Prostate gland (tissue), 2 donors: ENCODE measurements at regions not wholly inside any gene's neighbourhood (a gene's known extent, or its start where the extent isn't known, plus 50 kb on each side); places are given as distances from the start of the nearest gene placed in this dataset.

Experiments
- DNase-seq: peaks from one replicate; pipeline ENCODE4 v3.0.0-alpha.2; 2019; ENCODE audit warnings: low spot score
- H3K27ac ChIP-seq, 2 donors: fragments of 200-600 bp; sonication (generic); 2 replicates each; pipeline ENCODE4 v1.5.1; 2017 to 2019
- H3K27me3 ChIP-seq: fragments of 200-600 bp; sonication (generic); replicated peaks from 2 replicates; pipeline ENCODE4 v1.5.1; 2019; ENCODE audit not compliant: insufficient read depth
- H3K36me3 ChIP-seq, 2 donors: fragments of 200-600 bp; sonication (generic); 1 replicate in 1 of 2; 2 replicates in 1 of 2; pipeline versions ENCODE4 v1.5.1 to v1.8.1; 2017 to 2019
- H3K4me1 ChIP-seq: fragments of 200-600 bp; sonication (generic); replicated peaks from 2 replicates; pipeline ENCODE4 v1.5.1; 2019
- H3K4me3 ChIP-seq, 2 donors: fragments of 200-600 bp; sonication (generic); 2 replicates each; pipeline ENCODE4 v1.5.1; 2017 to 2019
- H3K9me3 ChIP-seq: fragments of 200-600 bp; sonication (generic); 2 replicates; pipeline ENCODE4 v1.5.1; 2017
- CTCF ChIP-seq, 4 experiments: fragments of 200-600 bp in 2 of 4; fragments of 450-650 bp in 2 of 4; sonication (generic) in 2 of 4; IDR thresholded peaks; 1 replicate in 3 of 4; 2 replicates in 1 of 4; pipeline ENCODE4 v1.5.1; 2016 to 2019; ENCODE audit warnings: antibody characterized with exemption in 4 of 4, mild to moderate bottlenecking in 2 of 4, moderate library complexity in 2 of 4
- POLR2A ChIP-seq: fragments of 450-650 bp; IDR thresholded peaks from one replicate; pipeline ENCODE4 v1.6.1; 2016; ENCODE audit warnings: antibody characterized with exemption, mild to moderate bottlenecking
- POLR2AphosphoS5 ChIP-seq: sonication (generic); formaldehyde crosslinking; IDR thresholded peaks from one replicate; pipeline ENCODE4 v1.6.1; 2017; ENCODE audit warnings: antibody characterized with exemption
- WGBS: methylation state at CpG from one replicate; pipeline ENCODE4 v1.1.5; 2018; 5-methylcytosine and 5-hydroxymethylcytosine counted together
- intact Hi-C: fragments of 100-400 bp; cut with DNase I; formaldehyde crosslinking; loops from one replicate; pipeline ENCODE4 v1.14.2; 2022

GRCh38 chr3:105277656-105278055 is 89.1 kb upstream of the ALCAM start:
- Histone ChIP-seq H3K27me3 (no peaks in the 10 kb centered on the region), H3K36me3 (no peaks in the 10 kb centered on the region), H3K9me3 (no peaks in the 10 kb centered on the region), H3K27ac (no peak overlapping the region), H3K4me3 (no peak overlapping the region), H3K4me1 (no peaks in the 10 kb centered on the region)
- DNase-seq = no peak
- WGBS = 84% methylated on average over 3 of the region's 3 CpGs
- intact Hi-C loops = no loop called here
- TF ChIP-seq CTCF (IDR thresholded peaks at IDR 0.05) = no peak
- TF ChIP-seq POLR2A = no peak
- TF ChIP-seq POLR2AphosphoS5 = no peak

GRCh38 chr3:105278688-105279087 is 88.0 kb upstream of the ALCAM start:
- TF ChIP-seq CTCF (IDR thresholded peaks at IDR 0.05) = no peak
- TF ChIP-seq POLR2A = no peak
- TF ChIP-seq POLR2AphosphoS5 = no peak
- WGBS = 65% methylated on average over 1 of the region's 1 CpG
- Histone ChIP-seq H3K4me3 (no peak overlapping the region), H3K4me1 (no peaks in the 10 kb centered on the region), H3K27me3 (no peaks in the 10 kb centered on the region), H3K36me3 (no peaks in the 10 kb centered on the region), H3K27ac (no peak overlapping the region), H3K9me3 (no peaks in the 10 kb centered on the region)
- intact Hi-C loops = no loop called here
- no peak for DNase-seq

- Histone ChIP-seq H3K36me3 (no peaks in the 10 kb centered on the region), H3K4me1 (no peaks in the 10 kb centered on the region), H3K4me3 (no peak overlapping the region), H3K27me3 (no peaks in the 10 kb centered on the region), H3K27ac (no peak overlapping the region), H3K9me3 (no peaks in the 10 kb centered on the region)
- intact Hi-C loops = no loop called here
- no peak for DNase-seq
- WGBS = 90% methylated on average over 1 of the region's 1 CpG
- TF ChIP-seq POLR2A (no peak), POLR2AphosphoS5 (no peak)
Observed at GRCh38 chr3:105281989-105282388, 84.7 kb upstream of the ALCAM start.

- Histone ChIP-seq H3K4me3 (no peak overlapping the region), H3K27me3 (no peaks in the 10 kb centered on the region), H3K4me1 (no peaks in the 10 kb centered on the region), H3K9me3 (no peaks in the 10 kb centered on the region), H3K36me3 (no peaks in the 10 kb centered on the region), H3K27ac (no peak overlapping the region)
- DNase-seq = no peak
- intact Hi-C loops = no loop called here
- TF ChIP-seq CTCF (IDR thresholded peaks at IDR 0.05) (no peak), POLR2A (no peak), POLR2AphosphoS5 (no peak)
- 73% methylated on average over 2 of the region's 2 CpGs for WGBS
Observed at GRCh38 chr3:105284876-105285275, 81.8 kb upstream of the ALCAM start.

GRCh38 chr3:105285653-105286241 is 81.0 kb upstream of the ALCAM start:
- Histone ChIP-seq H3K9me3 (no peaks in the 10 kb centered on the region), H3K27ac (no peak overlapping the region), H3K27me3 (no peaks in the 10 kb centered on the region), H3K4me3 (no peak overlapping the region), H3K4me1 (no peaks in the 10 kb centered on the region), H3K36me3 (no peaks in the 10 kb centered on the region)
- WGBS = 89% methylated on average over 1 of the region's 1 CpG
- TF ChIP-seq POLR2A = no peak
- TF ChIP-seq CTCF (IDR thresholded peaks at IDR 0.05) = no peak
- no peak for TF ChIP-seq POLR2AphosphoS5
- DNase-seq = no peak
- intact Hi-C loops = no loop called here
